ENCODE measurements at regions not wholly inside any gene's neighbourhood (a gene's known extent, or its start where the extent isn't known, plus 50 kb on each side); places are given as distances from the start of the nearest gene placed in this dataset.

GRCh38 chr7:54856856-54857255, 97.8 kb upstream of the SEC61G start:
- no peak for DNase-seq

- no peak for DNase-seq
Measured at GRCh38 chr7:54857294-54857693, 98.3 kb upstream of the SEC61G start.

- DNase-seq: no peak
Measured at GRCh38 chr7:54858008-54858692, 99.1 kb upstream of the SEC61G start.

- no peak for DNase-seq
Measured at GRCh38 chr7:54859066-54859465, 100.1 kb upstream of the SEC61G start.

GRCh38 chr7:54859545-54859944, 100.5 kb upstream of the SEC61G start:
- DNase-seq: no peak

GRCh38 chr7:54860003-54860775, 101.2 kb upstream of the SEC61G start:
- DNase-seq: no peak

GRCh38 chr7:54860843-54861242, 101.8 kb upstream of the SEC61G start:
- DNase-seq: no peak

- DNase-seq: no peak
Measured at GRCh38 chr7:54864663-54865062, 105.7 kb upstream of the SEC61G start.

GRCh38 chr7:54869523-54869922, 110.5 kb upstream of the SEC61G start:
- no peak for DNase-seq

GRCh38 chr7:54874804-54875203, 115.8 kb upstream of the SEC61G start:
- no peak for DNase-seq

- DNase-seq: no peak
Measured at GRCh38 chr7:54877683-54878082, 118.7 kb upstream of the SEC61G start.

GRCh38 chr7:54878339-54878738, 119.3 kb upstream of the SEC61G start:
- DNase-seq: no peak

GRCh38 chr7:54879776-54880175, 120.8 kb upstream of the SEC61G start:
- DNase-seq: no peak

- DNase-seq: no peak
Measured at GRCh38 chr7:54880326-54880989, 121.4 kb upstream of the SEC61G start.

- no peak for DNase-seq
Measured at GRCh38 chr7:54881816-54882520, 123.0 kb upstream of the SEC61G start.

- no peak for DNase-seq
Measured at GRCh38 chr7:54882694-54883093, 123.7 kb upstream of the SEC61G start.

GRCh38 chr7:54883576-54883975, 124.6 kb upstream of the SEC61G start:
- DNase-seq: no peak

GRCh38 chr7:54885285-54885684, 126.3 kb upstream of the SEC61G start:
- no peak for DNase-seq

GRCh38 chr7:54888067-54888733, 129.2 kb upstream of the SEC61G start:
- DNase-seq: no peak

- DNase-seq: no peak
Measured at GRCh38 chr7:54888734-54889082, 129.7 kb upstream of the SEC61G start.

GRCh38 chr7:54897891-54898290, 120.9 kb upstream of the EGFR start:
- DNase-seq: no peak

GRCh38 chr7:54898659-54899340, 120.0 kb upstream of the EGFR start:
- no peak for DNase-seq

Data from CD4-positive, alpha-beta T cell treated with Interleukin-17A for 1 hour (primary cell).